Left colon (tissue), 2 donors: ENCODE measurements at regions not wholly inside any gene's neighbourhood (a gene's known extent, or its start where the extent isn't known, plus 50 kb on each side); places are given as distances from the start of the nearest gene placed in this dataset.
A peak's percentile ranks its signal among the peaks of the same experiment; 100 is the strongest.

Experiments used
- ATAC-seq: fragments of 200-7000 bp; cut with Tn5 transposase; one replicate; pipeline ENCODE4 v1.9.1; 2020; ENCODE audit warnings: mild to moderate bottlenecking, moderate library complexity
- DNase-seq, 2 donors: peaks; one replicate each; pipeline ENCODE4 v3.0.0-alpha.2; 2020
- intact Hi-C, 2 donors: fragments of 100-400 bp; cut with DNase I in 1 of 2; cut with micrococcal nuclease in 1 of 2; formaldehyde crosslinking; loops; one replicate each; pipeline versions ENCODE4 v1.11.2 to v1.14.0; 2022; cut with DNase I, micrococcal nuclease
- donor health status: DM: no; HTN: no; CAD: no.
- donor health status: DM: yes; HTN: yes; CAD: no.

- intact Hi-C loops, result no loop called here
- no peak for ATAC-seq
- DNase-seq, result no peak
These were observed 222.3 kb upstream of the ZNF32 start for GRCh38 chr10:43870968-43871439.

GRCh38 chr10:43869669-43870322 is 221.1 kb upstream of the ZNF32 start:
- intact Hi-C loops, result no loop called here
- DNase-seq, result no peak
- ATAC-seq, result no peak

- ATAC-seq (no peak), DNase-seq (no peak)
- intact Hi-C loops, result no loop called here
These were observed 220.3 kb upstream of the ZNF32 start for GRCh38 chr10:43868952-43869351.

DNA sequence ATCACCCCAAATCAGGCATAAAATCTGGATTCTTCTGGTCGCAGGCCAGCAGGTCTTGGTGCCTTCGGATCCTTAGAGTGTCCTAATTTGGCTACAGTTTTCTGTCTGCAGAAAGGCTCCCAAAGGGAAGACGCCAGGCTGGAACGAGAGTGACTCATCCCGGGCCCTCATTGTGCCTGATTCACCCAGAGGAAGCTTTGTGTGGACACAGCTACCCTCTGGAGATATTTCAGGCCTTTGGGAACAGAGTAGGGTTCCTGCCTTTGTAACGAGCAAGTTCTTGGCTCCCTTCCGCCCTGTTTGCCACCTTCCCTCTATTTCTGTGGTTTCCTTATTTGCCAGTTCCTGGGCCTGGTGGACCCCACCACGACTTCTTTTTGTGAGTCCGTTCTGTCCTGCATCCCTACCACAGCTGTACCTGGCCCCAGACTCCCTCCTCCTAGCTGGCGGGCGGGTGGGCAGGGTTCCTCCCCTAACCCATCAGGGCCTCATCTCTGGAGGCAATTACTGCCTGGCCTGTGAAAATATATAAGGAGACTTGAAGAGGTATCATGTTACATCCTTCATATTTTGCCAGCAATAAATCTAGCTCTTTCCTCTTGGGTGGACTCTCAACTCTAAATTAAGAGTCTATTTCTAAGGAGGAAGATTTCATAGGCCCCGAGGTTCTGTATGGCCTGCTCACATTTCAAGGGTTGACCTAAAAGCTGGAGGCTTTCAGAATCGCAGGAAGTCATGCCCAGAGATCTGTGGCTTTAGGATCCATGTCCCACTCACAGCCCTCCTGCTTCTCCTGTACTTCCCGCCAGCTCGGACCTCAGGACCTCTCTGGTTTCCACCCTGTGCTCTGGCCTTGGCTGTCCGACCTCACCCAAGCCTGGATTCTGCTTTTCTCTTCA is 219.2 kb upstream of the ZNF32 start:
- no peak for DNase-seq
- intact Hi-C loops, result no loop called here
- ATAC-seq, result no peak

DNA sequence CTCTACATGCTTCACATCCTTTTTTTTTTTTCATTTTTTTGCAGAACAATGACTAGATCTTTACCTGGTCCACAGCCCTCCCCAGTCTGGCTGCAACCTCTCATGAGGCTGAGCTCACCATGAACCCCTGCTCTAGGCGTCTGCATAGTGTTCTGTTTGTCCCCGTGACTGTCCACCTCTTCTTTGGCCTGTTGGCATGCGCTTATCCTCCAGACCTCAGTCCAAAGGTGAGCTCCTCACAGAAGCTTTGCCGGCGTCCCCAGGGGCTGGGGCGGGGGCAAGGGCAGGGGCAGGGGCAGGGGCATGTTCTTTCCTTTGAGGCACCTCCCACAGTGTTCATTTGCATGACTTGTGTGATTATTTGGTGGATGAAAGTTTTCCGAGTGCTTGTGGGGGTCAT is 218.4 kb upstream of the ZNF32 start:
- intact Hi-C loops, result no loop called here
- no peak for DNase-seq
- no peak for ATAC-seq

GRCh38 chr10:43866712-43867111 is 218.0 kb upstream of the ZNF32 start:
- ATAC-seq, result no peak
- DNase-seq, result no peak
- intact Hi-C loops, result no loop called here

DNA sequence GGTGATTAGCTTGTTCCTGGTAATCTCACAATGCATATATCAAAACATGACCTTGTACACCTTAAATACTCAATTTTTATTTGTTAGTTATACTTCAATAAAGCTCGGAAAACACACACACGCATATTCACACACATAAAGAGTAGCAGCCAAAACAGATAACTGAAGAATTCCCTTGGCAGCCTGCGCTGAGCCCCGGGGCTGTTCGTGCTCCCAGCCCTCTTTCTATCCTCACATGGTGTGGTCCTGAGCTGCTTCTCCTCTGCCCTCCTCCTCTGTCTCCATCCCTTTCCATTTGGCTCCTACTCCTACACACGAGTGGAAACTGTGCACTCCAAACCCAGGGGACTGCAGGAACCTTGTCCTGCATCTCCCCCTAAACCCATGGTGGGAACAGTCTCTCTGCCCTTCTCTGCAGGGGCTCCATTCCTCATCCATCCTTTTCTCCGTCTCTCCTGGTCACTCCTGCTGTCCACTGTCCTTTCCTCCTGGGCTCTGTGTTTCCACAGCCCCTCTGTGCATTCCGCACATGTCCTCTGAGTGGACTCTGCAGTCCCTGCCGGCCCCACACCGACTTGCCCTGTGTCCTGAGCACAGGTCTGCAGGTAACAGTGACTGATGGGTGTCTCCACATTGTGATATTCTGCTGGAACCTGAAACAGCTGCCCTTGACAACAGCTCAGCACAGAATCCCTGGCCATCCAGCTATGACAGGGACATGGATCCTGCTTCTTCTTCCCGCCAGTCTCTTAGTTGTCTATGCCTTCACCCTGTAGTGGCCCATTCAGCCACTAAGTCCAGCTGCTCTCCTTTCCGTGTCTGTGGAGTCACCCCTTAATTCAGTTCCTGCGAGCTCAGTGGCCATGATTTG is 216.8 kb upstream of the ZNF32 start:
- intact Hi-C loops, result no loop called here
- ATAC-seq (no peak), DNase-seq (no peak)

GRCh38 chr10:43864656-43865055 is 216.0 kb upstream of the ZNF32 start:
- no peak for ATAC-seq
- intact Hi-C loops, result no loop called here
- no peak for DNase-seq

DNA sequence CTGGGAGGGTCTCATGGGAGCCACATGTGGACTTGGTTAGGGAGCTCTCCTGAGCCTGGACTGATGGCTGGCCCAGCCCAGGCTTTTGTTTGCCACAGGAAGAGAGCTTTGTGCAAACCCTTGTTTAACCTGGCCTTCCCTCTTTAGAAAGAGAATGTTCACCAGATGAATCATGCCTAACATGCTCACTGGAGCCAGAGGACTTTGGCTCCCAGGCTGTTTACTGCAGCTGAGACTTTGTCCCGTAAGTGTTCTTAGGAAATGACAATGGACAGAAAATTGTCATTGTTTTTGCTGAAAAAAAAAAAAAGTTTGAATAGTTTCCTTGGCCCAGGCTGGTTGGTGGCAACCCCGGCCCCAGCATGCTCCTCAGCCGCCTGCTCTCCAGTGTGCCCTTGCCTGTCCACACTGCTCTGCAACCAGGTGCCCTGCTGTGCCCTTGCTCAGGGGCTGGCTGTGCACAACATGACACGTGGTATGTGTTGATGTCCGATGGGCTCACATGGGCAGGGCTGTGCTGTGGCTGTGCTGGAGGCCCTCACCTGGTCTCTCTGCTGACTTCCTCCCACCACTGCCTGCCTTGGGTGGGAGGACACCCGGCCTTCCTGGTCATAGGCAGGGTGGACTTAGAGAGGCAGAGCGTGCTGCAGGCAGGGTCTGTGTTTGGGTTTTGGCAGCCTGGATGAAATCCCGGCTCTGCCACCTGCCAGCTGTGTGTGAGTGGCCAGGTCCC is 215.3 kb upstream of the ZNF32 start:
- DNase-seq (peak; percentile 26 to 43), ATAC-seq (peak; percentile 98)
- intact Hi-C loops, result no loop called here

DNA sequence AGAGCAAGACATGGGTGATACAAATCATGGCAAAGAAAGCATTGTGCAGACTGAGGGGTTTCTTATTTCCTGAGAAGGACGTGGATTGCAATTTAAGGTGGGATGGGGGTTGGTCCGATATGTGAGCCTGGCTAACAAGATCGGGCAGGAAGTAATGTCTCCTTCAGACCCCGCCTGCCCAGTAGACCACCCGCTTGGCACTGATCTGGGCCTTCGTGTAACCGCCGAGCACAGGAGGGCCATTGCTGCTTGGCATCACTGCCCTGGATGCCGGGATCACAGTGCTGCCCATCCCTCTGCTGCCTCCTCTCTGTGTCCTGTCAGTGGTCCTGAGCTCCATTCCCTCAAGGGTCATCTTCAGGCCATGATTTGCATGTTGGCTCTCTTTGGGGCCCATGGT is 214.6 kb upstream of the ZNF32 start:
- DNase-seq (no peak), ATAC-seq (no peak)
- intact Hi-C loops, result no loop called here

DNA sequence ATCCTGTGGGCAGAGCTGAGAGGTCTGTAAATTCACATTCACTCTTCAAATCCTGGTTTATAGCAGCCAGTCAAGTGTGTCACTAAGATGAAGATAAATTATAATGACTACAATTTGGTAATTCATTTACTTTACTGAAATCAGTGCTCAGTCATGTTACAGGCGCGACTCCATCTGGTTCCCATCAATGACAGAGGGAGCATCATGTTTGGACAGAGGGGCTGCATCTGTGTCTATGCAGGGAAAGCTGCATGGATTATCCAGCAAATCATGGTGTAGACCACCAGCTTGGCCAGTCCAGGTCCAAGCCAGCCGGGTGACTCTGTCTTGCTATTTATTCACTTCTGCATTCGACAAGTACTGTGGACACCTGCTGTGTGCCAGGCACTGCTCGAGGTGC is 214.1 kb upstream of the ZNF32 start:
- intact Hi-C loops, result no loop called here
- DNase-seq (no peak), ATAC-seq (no peak)

DNA sequence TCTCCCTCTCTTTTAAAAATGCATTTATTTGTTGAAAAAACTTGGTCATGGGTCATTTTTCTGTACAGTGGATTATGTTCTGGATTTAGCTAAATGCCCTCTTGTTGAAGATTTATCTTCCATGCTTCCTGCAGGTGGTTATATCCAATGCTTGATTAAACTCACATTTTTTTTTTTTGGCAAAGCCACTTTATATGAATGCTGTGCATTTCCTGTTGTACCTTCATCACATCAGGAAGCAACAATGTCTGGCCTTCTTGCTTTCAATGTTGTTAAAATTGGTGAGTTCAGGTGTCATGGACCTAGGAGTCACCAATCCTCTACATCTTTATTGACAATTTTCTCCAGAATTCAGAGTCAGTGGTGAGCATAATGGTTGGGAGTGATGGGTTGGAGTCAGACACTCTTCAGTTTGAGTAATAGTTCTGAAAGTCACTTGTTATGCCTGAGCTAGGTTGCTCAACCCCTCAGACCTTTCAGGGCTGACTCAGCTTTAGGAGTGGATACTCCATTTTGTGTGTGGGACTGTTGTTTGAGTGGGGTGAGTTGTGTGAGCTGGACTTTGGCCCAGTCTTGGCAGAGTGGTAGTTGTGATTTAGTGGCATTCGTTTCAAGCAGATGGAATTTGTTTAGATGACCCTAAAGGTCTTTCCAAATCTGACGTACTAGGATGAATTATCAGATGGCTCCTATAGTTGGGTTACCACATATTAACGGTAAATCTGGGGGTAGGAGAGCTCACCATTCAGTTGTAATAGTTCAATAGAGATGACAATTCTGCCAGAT is 213.5 kb upstream of the ZNF32 start:
- ATAC-seq (no peak), DNase-seq (no peak)
- intact Hi-C loops, result no loop called here

DNA sequence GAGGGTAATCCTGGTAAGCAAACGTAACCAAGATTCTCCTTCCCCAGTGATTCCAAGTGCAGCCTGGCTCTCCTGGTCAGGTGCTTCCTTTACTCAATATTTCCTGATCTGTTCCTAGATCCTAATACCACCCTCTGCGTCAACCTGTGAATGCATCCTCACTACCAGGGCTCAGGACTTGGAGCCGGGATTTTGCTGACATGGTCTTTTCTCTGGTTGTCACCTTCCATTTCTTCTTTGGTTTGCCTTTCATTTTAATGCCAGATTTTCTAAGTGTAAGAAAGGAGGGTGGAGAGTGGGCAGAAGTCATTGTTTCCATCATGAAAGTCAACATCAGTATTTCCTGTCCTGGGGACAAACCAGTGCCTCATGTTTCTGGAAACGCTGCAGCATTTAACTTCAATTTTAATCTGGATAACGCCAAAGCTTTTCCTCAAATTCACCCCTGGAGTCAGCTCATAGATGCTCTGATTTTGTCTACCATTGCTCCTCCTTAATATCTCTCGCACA is 210.4 kb upstream of the ZNF32 start:
- no peak for ATAC-seq
- DNase-seq, result no peak
- intact Hi-C loops, result no loop called here

DNA sequence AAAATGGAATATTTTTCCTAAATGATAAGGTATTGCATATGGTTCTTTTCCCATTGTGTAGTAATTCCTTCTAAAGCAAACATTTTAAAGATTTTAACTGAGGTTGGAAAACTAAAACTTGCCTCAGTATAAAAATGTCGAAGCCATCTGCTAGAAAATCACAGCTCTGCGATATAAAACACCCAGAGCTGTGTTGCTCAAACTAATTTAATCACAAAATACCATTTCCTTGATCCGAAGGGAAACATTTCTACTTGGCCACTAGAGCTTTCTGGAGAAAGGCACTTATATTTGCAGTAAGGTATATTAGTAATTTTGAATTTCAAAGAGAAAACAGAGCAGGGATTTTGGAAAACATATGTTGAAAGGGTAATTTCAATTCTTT is 209.2 kb upstream of the ZNF32 start:
- DNase-seq, result no peak
- intact Hi-C loops, result no loop called here
- ATAC-seq, result no peak

- DNase-seq (no peak), ATAC-seq (no peak)
- intact Hi-C loops, result no loop called here
These were observed 208.7 kb upstream of the ZNF32 start for GRCh38 chr10:43857206-43857930.

DNA sequence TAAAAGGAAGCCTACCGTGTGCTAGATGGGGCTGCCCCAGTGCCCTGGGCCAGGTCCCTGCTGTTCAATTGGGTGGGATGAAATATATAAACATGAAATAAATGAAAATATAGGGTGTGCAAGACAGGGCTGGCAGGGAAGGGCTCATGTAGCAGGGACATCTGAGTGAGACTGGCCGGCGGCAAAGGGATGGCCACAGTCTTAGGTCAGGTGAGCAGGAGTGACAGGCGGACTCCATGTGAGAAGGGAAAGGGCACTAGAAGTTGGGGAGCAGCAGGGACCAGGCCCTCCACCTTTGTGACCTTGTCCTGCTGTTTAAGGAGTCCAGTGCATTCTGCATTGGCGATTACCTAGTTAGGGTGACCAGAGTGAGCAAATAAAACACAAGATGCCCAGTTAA is 207.6 kb upstream of the ZNF32 start:
- no peak for ATAC-seq
- intact Hi-C loops, result no loop called here
- DNase-seq, result no peak

DNA sequence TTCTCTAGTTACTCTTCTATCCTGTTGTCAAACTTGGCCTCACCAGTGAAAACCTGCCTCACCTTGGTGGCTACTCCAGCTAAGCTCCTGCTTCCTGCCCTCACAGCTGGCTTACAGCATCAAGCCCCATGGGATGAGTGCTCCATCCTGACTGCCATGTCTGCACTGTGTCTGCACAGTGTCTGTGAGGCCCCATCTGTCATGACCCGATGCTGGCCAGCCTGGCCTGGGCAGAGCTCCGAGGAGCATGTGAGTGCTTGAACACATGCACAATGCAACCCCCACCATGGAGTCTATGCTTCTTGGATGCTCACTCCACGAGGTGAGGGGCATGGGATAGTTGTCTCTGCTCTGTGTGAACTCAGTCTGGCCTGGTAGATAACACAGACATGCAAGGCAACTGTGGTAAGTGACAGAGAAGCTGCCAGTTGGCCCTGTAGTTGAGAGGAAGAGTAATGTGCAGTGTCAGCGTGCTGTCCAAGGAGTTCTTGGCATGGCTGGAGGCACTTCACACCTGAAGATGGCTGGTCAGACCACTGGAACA is 207.1 kb upstream of the ZNF32 start:
- intact Hi-C loops, result no loop called here
- ATAC-seq, result no peak
- DNase-seq, result no peak
